Caco-2 (cell line): ENCODE measurements at regions not wholly inside any gene's neighbourhood (a gene's known extent, or its start where the extent isn't known, plus 50 kb on each side); places are given as distances from the start of the nearest gene placed in this dataset.
"Not testable (repeated sequence)": the region's sequence is repeated elsewhere in the genome, so short reads cannot be mapped to it uniquely, and the experiment has no call there.

ENCODE experiments used
- BruUV-seq: library from RNA; stranded (reverse); fragments of 400-500 nt; replicated peaks from 2 replicates; lab custom pipeline; 2021; lab: Mats Ljungman, UMichigan
- CTCF ChIA-PET: fragments of 300-600 bp; sonication (Branson Sonifier 250); formaldehyde crosslinking; loops from one replicate; lab custom pipeline; 2022; ENCODE audit warnings: antibody characterized with exemption; lab: Charles Lee
- POLR2A ChIA-PET: fragments of 300-600 bp; sonication (Branson Sonifier 250); formaldehyde crosslinking; loops from one replicate; lab custom pipeline; 2022; ENCODE audit warnings: antibody characterized with exemption; lab: Charles Lee
- DNase-seq, 2 experiments: peaks; one replicate each; pipeline versions ENCODE4 v3.0.0 to v3.0.0-alpha.2; 2020 to 2022
- H3K27me3 ChIP-seq: replicated peaks from 2 replicates; pipeline ENCODE4 v1.6.0; 2011; ENCODE audit warnings: low read length; ENCODE audit not compliant: control insufficient read depth, insufficient read depth
- H3K36me3 ChIP-seq: 2 replicates; pipeline ENCODE4 v1.5.1; 2011; ENCODE audit warnings: low read length; ENCODE audit not compliant: control insufficient read depth, insufficient read depth
- H3K4me1 ChIP-seq: fragments of 250-450 bp; sonication (Bioruptor Pico); 2 replicates; pipeline ENCODE4 v1.5.1; 2020; ENCODE audit warnings: mild to moderate bottlenecking
- H3K4me3 ChIP-seq: 2 replicates; pipeline ENCODE4 v1.5.1; 2011; ENCODE audit warnings: low read depth, mild to moderate bottlenecking, control low read depth, low read length
- H3K9me3 ChIP-seq: fragments of 250-450 bp; sonication (Bioruptor Pico); 2 replicates; pipeline ENCODE4 v1.5.1; 2020; ENCODE audit warnings: mild to moderate bottlenecking, moderate library complexity
- H3K27ac Mint-ChIP-seq: one replicate; pipeline ENCODE4 v1.8.0; 2022; ENCODE audit warnings: mixed read lengths; ENCODE audit not compliant: unreplicated experiment
- H3K27me3 Mint-ChIP-seq: one replicate; pipeline ENCODE4 v1.8.0; 2022; ENCODE audit warnings: mixed read lengths; ENCODE audit not compliant: insufficient read depth, unreplicated experiment
- H3K36me3 Mint-ChIP-seq: one replicate; pipeline ENCODE4 v1.8.0; 2022; ENCODE audit warnings: mild to moderate bottlenecking, mixed read lengths; ENCODE audit not compliant: insufficient read depth, unreplicated experiment
- H3K4me1 Mint-ChIP-seq: one replicate; pipeline ENCODE4 v1.8.0; 2022; ENCODE audit warnings: low read depth, mixed read lengths; ENCODE audit not compliant: unreplicated experiment
- H3K4me3 Mint-ChIP-seq: one replicate; pipeline ENCODE4 v1.8.0; 2022; ENCODE audit warnings: mild to moderate bottlenecking, moderate library complexity, mixed read lengths; ENCODE audit not compliant: unreplicated experiment
- H3K9me3 Mint-ChIP-seq: one replicate; pipeline ENCODE4 v1.8.0; 2022; ENCODE audit warnings: mixed read lengths; ENCODE audit not compliant: unreplicated experiment
- intact Hi-C: fragments of 100-400 bp; cut with micrococcal nuclease; formaldehyde crosslinking; loops from one replicate; pipeline ENCODE4 v1.10.0; 2022; ENCODE audit not compliant: unreplicated experiment
- TF ChIP-seq, protein P1 (sequence below), 2 experiments: fragments of 200-600 bp in 1 of 2; IDR thresholded peaks; 1 replicate in 1 of 2; 2 replicates in 1 of 2; pipeline versions ENCODE4 v1.5.1 to v1.8.0; 2011 to 2022; ENCODE audit warnings: antibody characterized with exemption in 1 of 2, control low read depth in 1 of 2, inconsistent platforms in 1 of 2, low read depth in 1 of 2, low read length in 1 of 2, mild to moderate bottlenecking in 1 of 2, moderate library complexity in 1 of 2; ENCODE audit not compliant: insufficient read depth in 1 of 2, severe bottlenecking in 1 of 2, unreplicated experiment in 1 of 2

DNA sequence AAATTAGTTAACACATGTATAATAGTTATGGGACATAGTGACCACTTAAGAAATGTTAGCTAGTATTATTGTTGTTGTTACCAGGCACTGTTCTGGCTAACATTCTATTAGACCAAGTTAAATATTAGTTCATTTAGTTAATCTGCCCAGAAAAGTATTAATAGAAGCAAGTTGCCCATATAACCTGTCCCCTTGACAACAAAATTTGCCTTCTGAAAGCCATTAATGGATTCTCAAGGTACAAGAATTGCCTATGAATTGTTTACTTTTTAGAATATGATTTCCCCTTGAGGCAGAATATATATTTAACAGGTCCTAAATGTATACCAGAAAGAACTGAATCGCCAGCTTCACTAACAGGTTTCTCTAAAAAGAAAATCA lies 167.3 kb upstream of the TMCC3 start:
- DNase-seq = no peak
- POLR2A ChIA-PET = no interaction called here
- Histone ChIP-seq H3K4me3 (no peak overlapping the region), H3K36me3 (no peaks in the 10 kb centered on the region), H3K4me1 (no peaks in the 10 kb centered on the region), H3K27me3 (no peaks in the 10 kb centered on the region; the same call in 1 of the 2 replicates), H3K9me3 (peaks cover 26% of the 10 kb centered on the region)
- intact Hi-C loops = no loop called here
- Mint-ChIP-seq H3K27ac (no peak overlapping the region), H3K27me3 (no peaks in the 10 kb centered on the region), H3K36me3 (no peaks in the 10 kb centered on the region), H3K4me1 (no peaks in the 10 kb centered on the region), H3K9me3 (peaks cover 16% of the 10 kb centered on the region), H3K4me3 (no peak overlapping the region)
- TF ChIP-seq, protein P1, sequence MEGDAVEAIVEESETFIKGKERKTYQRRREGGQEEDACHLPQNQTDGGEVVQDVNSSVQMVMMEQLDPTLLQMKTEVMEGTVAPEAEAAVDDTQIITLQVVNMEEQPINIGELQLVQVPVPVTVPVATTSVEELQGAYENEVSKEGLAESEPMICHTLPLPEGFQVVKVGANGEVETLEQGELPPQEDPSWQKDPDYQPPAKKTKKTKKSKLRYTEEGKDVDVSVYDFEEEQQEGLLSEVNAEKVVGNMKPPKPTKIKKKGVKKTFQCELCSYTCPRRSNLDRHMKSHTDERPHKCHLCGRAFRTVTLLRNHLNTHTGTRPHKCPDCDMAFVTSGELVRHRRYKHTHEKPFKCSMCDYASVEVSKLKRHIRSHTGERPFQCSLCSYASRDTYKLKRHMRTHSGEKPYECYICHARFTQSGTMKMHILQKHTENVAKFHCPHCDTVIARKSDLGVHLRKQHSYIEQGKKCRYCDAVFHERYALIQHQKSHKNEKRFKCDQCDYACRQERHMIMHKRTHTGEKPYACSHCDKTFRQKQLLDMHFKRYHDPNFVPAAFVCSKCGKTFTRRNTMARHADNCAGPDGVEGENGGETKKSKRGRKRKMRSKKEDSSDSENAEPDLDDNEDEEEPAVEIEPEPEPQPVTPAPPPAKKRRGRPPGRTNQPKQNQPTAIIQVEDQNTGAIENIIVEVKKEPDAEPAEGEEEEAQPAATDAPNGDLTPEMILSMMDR (IDR thresholded peaks at IDR 0.05; ENCODE audit: insufficient read depth in 1 of 2, low read depth in 1 of 2, low read length in 1 of 2, severe bottlenecking in 1 of 2, unreplicated experiment in 1 of 2) = no peak
- no TSS peak for BruUV-seq
- CTCF ChIA-PET = interaction anchor here (1.0 kb wide), 1 partner anchor 10 kb away, joined by 4 read pairs; no protein-coding TSS in a partner anchor

DNA sequence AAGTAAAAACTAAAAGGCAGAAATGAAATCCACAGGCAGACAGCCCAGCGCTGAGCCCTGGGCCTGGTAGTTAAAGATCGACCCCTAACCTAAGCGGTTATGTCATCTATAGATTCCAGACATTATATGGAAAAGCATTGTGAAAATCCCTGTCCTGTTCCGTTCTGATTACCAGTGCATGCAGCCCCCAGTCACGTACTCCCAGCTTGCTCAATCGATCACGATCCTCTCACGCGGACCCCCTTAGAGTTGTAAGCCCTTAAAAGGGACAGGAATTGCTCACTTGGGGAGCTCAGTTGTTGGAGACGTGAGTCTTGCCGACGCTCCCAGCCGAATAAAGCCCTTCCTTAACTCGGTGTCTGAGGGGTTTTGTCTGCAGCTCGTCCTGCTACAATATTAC lies 166.8 kb upstream of the TMCC3 start:
- H3K36me3 Mint-ChIP-seq, H3K4me1 Mint-ChIP-seq, POLR2A ChIA-PET, H3K4me3 Mint-ChIP-seq, H3K4me3 ChIP-seq, DNase-seq, intact Hi-C loops, H3K27me3 Mint-ChIP-seq, CTCF ChIA-PET, H3K36me3 ChIP-seq, H3K27me3 ChIP-seq, H3K4me1 ChIP-seq, H3K27ac Mint-ChIP-seq, BruUV-seq: not testable (repeated sequence)
- peaks cover 19% of the 10 kb centered on the region for H3K9me3 Mint-ChIP-seq
- H3K9me3 ChIP-seq = peaks cover 25% of the 10 kb centered on the region

DNA sequence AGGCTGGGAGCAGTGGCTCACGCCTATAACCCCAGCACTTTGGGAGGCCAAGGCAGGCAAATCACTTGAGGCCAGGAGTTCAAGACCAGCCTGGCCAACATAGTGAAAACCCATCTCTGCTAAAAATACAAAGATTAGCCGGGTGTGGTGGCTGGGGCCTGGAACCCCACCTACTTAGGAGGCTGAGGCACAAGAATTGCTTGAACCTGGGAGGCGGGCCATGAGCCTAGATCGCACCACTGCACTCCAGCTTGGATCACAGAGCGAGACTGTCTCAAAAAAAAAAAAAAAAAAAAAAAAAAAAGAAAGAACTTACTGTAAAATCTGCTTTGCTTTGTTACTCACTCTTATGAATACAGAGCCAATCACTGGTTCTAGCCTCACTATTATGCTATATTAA lies 166.4 kb upstream of the TMCC3 start:
- H3K27me3 ChIP-seq, H3K27ac Mint-ChIP-seq, H3K4me3 ChIP-seq, H3K27me3 Mint-ChIP-seq, POLR2A ChIA-PET, H3K36me3 Mint-ChIP-seq, H3K4me3 Mint-ChIP-seq, DNase-seq, CTCF ChIA-PET, H3K36me3 ChIP-seq, H3K4me1 Mint-ChIP-seq, intact Hi-C loops, BruUV-seq, H3K4me1 ChIP-seq: not testable (repeated sequence)
- peaks cover 26% of the 10 kb centered on the region for H3K9me3 ChIP-seq
- H3K9me3 Mint-ChIP-seq = peaks cover 19% of the 10 kb centered on the region

DNA sequence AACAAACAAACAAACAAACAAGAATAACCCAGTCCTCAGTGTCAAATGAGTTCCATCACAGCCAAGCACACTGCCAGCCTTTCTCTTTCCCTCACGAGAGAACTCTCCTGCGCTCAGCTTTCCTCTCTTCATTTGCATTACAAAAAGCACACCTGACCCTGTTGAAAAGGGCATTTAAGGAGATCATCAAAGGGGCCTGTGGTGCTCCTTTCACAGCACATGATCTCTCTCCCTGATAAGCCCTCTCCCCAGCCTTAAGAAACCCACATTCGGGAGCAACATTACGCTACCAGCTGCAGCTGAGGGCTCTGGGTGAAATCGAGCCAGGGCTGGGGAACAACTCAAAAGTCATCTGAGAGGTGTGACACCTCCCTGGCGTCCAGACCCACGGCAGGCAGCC lies 165.6 kb upstream of the TMCC3 start:
- Histone ChIP-seq H3K36me3 (no peaks in the 10 kb centered on the region), H3K4me1 (no peaks in the 10 kb centered on the region), H3K9me3 (peaks cover 29% of the 10 kb centered on the region), H3K4me3 (no peak overlapping the region), H3K27me3 (no peaks in the 10 kb centered on the region; the same call in 1 of the 2 replicates)
- Mint-ChIP-seq H3K36me3 (no peaks in the 10 kb centered on the region), H3K4me3 (no peak overlapping the region), H3K9me3 (peaks cover 19% of the 10 kb centered on the region), H3K27me3 (no peaks in the 10 kb centered on the region), H3K4me1 (no peaks in the 10 kb centered on the region), H3K27ac (no peak overlapping the region)
- intact Hi-C loops = no loop called here
- ChIA-PET POLR2A (no interaction called here), CTCF (no interaction called here)
- no TSS peak for BruUV-seq
- TF ChIP-seq, protein P1 (IDR thresholded peaks at IDR 0.05; ENCODE audit: insufficient read depth in 1 of 2, low read depth in 1 of 2, low read length in 1 of 2, severe bottlenecking in 1 of 2, unreplicated experiment in 1 of 2) = no peak
- DNase-seq = no peak
